CMK (cell line): ENCODE measurements at regions not wholly inside any gene's neighbourhood (a gene's known extent, or its start where the extent isn't known, plus 50 kb on each side); places are given as distances from the start of the nearest gene placed in this dataset.

Experiments
- DNase-seq: peaks from one replicate; pipeline ENCODE4 v3.0.0-alpha.2; 2010; ENCODE audit warnings: low read depth

GRCh38 chr14:71362282-71362681, 455.0 kb downstream of the PCNX1 start:
- DNase-seq: no peak

DNA sequence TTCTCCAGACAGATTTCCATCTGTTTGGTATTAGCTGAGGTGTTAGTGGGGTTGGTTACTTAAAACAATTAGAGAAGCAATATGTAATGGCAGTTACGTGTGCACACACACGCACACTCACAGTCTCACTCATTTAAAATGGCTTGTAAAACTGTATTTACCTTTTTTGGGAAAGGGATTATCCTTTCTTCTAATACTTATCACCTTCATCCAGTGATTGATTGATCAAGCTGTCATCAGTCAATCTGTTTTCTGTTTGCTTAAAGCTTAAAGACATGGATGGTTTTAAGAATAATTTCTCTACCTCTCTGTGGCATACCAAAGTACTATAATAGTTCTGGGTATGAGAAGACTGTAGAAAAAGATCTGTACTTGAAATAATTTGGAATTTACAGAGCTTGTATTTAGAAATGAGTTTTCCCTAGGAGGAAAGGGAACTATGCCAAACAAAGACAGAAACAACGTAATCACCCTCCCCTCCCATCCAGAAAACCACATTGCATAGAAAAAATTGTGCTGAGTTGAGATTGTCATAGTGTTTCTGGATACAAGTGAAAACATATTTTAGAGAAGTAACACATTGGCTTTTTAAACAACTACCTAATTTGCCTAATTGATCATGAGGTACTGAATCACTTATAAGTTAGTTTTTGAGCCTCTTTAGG, 455.8 kb downstream of the PCNX1 start:
- DNase-seq: no peak

DNA sequence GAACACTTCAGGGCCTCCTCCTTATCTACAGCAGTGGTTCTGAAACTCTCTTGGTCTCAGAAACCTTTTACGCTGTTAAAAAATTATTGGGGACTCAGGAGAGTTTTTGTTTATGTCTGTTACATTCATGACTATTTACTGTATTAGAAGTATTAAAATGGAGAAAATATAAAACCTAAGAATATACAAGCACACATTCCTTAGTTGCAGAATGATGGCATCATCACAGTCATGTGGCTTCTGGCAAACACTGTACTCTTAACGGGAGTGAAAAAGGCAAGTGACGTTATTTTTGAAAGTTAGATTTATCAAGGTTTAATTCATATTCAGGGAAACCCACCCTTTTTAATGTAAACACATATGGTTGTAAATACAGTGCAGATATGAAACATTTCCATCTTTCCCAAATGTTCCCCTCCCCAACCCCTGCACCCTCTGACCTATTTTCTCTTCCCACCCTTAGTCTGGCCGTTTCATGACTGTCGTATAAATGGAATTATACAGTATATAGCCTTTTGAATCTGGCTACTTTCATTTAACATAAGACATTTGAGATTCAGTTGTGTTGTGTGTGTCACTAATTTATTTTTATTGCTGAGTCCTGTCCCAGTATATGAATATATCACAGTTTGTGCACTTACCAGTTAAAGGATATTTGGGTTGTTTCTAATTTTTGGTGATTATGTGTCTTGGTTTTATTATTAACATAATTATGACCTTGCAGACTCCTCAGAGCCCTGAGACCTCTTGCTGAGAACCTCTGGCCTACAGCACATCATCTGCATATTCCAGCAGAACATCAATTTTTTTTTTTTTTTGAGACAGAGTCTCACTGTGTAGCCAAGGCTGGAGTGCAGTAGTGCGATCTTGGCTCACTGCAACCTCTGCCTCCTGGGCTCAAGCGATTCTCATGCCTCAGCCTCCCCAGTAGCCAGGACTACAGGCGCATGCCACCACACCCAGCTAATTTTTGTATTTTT, 457.0 kb downstream of the PCNX1 start:
- DNase-seq: no peak

GRCh38 chr14:71365361-71365760, 458.1 kb downstream of the PCNX1 start:
- no peak for DNase-seq

DNA sequence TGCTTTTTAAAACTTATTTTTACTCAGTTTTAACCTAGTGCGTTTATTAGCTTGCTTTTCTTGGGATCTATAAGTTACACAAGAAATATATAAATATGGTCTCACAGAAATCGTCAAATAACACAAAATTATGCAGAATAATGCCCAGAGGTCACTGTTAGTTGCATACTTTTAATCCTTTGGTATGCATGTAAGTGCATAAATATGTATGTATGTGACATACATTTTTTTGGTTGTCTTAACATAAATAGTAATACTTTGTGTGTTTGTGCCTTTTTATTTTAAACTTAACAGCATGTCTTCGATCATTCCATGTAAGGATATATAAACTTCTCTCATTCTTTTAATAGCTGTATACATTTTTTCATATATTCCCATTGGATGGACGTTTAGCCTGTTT, 459.6 kb downstream of the PCNX1 start:
- no peak for DNase-seq

DNA sequence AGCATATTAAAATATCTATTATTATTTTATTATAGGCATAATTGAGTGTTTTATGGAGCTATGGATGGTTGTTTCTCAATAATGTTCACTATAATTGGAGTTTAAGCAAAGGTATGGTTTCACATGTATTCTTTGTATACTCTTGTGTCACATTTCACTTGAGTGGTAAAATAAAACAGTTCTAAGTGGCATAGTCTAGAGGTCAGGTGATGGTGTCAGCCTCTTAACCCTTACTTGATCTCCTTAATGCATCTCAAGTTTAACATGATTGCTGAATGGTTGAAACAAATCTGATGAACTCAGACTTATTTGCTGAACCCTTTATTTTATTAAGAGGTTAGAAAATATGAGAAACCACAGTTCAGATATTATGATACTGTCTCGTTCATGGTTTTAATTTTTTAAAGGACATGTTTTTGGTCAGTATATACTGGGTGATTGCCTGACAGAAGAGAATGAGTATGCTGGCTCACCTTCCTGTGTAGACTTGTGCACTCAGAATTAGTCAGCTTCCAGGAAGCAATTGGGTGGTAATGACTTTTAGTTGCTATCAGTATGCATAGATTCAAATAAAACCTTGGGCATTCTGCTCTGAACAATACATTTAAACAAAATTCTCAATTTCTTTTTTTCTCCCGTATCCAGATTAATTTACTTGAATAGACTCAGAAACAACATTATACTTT, 464.6 kb downstream of the PCNX1 start:
- no peak for DNase-seq

- DNase-seq: no peak
Measured at GRCh38 chr14:71372411-71372838, 465.2 kb downstream of the PCNX1 start.

GRCh38 chr14:71373773-71374172, 466.5 kb downstream of the PCNX1 start:
- DNase-seq: no peak

DNA sequence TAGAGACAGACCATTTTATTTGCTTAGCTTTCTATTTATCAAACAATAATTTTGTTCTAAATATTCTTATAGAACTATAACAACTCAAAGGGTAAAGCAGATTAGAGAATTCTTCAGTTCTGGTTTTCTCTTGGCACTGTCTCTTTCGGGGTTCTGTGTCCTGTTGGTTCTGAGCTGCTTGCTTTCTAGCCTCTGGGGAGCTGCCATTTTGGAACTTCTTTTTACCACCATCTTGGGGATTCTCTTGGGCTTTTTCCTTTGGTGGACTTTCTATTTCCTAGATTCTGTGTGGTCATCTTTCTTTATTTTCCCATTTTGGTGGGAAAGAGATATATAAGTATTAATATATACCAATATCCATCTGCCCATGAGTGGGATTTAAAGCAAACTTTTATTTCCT, 467.7 kb downstream of the PCNX1 start:
- DNase-seq: no peak

GRCh38 chr14:71377099-71377498, 469.8 kb downstream of the PCNX1 start:
- no peak for DNase-seq

DNA sequence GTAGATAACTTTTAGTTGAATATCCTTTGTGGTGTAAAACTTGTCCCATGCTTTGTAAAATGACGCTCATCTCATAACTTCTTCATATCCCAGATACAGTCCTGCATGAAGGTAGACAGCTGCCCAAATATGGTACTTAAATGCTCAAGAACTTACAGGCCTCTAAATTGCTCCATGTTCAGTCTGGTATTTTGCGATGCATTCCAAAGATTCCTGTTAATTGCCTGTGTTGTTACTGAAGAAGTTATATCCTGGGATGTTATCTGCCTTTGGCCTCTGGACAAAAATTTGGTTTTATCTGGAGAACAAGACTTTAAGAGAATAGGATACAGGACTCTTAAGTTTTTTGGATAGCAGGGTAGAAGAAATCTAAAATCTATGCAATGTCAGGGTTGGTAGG, 473.0 kb downstream of the PCNX1 start:
- no peak for DNase-seq

- no peak for DNase-seq
Measured at GRCh38 chr14:71381814-71382213, 474.6 kb downstream of the PCNX1 start.

DNA sequence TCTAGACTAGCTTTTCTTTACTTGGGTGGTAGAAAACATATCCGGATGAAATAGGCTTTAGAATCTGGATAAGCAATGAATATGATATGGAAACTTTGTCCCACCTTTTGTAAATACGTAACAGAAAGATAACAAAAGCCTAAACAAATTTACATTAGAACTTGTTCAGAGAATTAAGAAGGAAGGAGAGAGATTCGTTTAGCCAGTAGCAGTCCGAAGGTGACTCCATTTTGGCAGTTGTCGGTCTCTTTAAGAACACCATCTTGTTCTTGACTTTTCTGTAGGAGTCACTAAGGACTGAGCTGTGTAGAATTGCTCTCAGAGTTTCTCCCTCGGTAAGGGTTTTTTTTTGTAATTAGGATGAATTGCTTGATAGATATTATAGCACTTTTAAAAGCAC, 475.1 kb downstream of the PCNX1 start:
- no peak for DNase-seq

GRCh38 chr14:71383510-71383909, 476.3 kb downstream of the PCNX1 start:
- no peak for DNase-seq

DNA sequence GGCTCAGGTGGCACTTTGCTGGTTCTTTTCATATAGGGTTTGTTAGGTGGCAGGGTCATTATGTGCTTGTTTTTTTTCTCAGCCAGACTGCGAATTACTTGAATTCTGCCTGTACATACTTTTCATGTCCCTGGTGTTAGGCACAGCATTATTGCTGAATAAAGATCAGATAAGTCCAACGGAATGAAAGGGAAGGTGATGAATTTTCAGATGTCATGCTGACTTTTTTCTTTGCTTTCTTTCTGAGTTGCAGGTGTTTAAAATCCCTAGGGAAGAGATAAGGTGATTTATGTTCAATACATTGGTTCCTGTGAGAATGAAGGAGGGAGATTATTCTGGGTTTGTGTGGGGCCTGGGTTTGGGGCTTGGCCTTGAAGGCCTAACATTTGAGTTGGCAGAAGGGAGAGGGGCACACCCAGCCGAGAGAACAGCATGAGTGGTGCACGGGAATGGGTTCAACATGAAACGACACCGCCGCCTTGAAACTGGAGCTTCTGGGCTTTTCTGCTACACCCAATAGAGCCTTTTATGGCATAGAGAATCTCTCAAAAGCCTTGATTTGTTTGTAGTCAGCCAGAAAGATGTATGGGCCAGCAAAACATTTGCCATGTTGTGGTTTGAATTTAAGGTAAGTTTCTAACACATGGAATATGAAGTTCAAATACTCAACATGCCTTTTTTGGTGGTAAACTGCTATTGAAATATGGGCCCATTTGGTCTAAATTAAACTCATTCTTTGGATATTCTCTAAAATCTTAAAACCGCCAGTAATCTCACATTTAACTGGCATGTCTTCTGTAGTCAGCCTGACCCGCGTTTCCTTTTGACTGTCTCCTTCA, 477.0 kb downstream of the PCNX1 start:
- no peak for DNase-seq

GRCh38 chr14:71387753-71388152, 480.5 kb downstream of the PCNX1 start:
- no peak for DNase-seq

DNA sequence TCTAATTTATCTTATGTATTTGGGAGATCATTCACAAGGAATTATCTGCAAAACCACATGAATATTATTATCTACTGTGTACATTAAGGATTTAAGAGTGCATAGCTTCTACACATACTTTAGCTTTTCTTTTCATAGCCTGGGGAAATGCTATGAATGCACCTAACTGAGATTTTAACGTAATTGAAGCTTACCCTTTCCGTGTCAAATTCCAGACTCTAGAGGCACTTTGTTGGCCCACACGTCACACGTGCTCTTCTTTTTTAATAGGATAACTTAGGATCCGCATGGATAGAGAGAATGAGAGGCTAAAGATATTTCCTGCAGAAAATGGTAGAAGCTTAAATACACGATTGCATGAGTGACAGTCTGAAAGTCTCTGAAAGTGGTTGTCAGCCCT, 481.1 kb downstream of the PCNX1 start:
- no peak for DNase-seq

DNA sequence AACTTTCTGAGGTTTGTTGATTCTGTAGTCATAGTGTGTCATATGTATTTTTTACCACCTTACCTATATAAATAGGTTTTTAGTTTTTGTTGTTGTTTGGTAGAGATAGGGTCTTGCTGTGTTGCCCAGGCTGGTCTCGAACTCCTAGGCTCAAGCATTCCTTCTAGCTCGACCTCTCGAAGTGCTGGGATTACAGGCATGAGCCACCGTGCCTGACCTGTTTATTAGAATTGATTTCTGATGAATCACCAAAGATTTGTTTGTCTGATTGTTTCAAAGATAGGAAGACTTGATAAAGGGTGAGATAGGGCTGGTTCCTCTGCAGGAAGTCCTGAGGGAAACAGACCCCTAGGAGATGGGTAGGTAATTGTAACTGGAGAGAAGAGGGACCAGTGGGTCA, 481.6 kb downstream of the PCNX1 start:
- no peak for DNase-seq

- no peak for DNase-seq
Measured at GRCh38 chr14:71394386-71394785, 487.1 kb downstream of the PCNX1 start.

GRCh38 chr14:71395151-71395604, 487.9 kb downstream of the PCNX1 start:
- no peak for DNase-seq

- no peak for DNase-seq
Measured at GRCh38 chr14:71395636-71396035, 488.4 kb downstream of the PCNX1 start.
